GM06990 (cell line): ENCODE measurements at regions not wholly inside any gene's neighbourhood (a gene's known extent, or its start where the extent isn't known, plus 50 kb on each side); places are given as distances from the start of the nearest gene placed in this dataset.

Experiments
- DNase-seq: peaks from one replicate; pipeline ENCODE4 v3.0.0-alpha.2; 2011; ENCODE audit not compliant: insufficient read length; ENCODE audit errors: extremely low read depth
- H3K27me3 ChIP-seq: replicated peaks from 2 replicates; pipeline ENCODE4 v1.6.0; 2011; ENCODE audit warnings: low read length; ENCODE audit not compliant: control insufficient read depth, insufficient read depth
- H3K36me3 ChIP-seq: 2 replicates; pipeline ENCODE4 v1.5.1; 2011; ENCODE audit warnings: low read length; ENCODE audit not compliant: control insufficient read depth, insufficient read depth
- H3K4me3 ChIP-seq: replicated peaks from 2 replicates; pipeline ENCODE4 v1.5.1; 2011; ENCODE audit warnings: low read depth, mild to moderate bottlenecking, control low read depth, low read length
- TF ChIP-seq, protein P1 (sequence below): IDR thresholded peaks from 2 replicates; pipeline ENCODE4 v1.5.1; 2011; ENCODE audit warnings: low read length, control low read depth, mild to moderate bottlenecking, inconsistent platforms; ENCODE audit not compliant: insufficient read depth, poor library complexity, severe bottlenecking

GRCh38 chr12:24173067-24173466, 223.6 kb upstream of the SOX5 start:
- H3K36me3 ChIP-seq = no peaks in the 10 kb centered on the region
- H3K4me3 ChIP-seq = no peak overlapping the region
- DNase-seq = no peak
- TF ChIP-seq, protein P1, sequence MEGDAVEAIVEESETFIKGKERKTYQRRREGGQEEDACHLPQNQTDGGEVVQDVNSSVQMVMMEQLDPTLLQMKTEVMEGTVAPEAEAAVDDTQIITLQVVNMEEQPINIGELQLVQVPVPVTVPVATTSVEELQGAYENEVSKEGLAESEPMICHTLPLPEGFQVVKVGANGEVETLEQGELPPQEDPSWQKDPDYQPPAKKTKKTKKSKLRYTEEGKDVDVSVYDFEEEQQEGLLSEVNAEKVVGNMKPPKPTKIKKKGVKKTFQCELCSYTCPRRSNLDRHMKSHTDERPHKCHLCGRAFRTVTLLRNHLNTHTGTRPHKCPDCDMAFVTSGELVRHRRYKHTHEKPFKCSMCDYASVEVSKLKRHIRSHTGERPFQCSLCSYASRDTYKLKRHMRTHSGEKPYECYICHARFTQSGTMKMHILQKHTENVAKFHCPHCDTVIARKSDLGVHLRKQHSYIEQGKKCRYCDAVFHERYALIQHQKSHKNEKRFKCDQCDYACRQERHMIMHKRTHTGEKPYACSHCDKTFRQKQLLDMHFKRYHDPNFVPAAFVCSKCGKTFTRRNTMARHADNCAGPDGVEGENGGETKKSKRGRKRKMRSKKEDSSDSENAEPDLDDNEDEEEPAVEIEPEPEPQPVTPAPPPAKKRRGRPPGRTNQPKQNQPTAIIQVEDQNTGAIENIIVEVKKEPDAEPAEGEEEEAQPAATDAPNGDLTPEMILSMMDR = no peak
- no peaks in the 10 kb centered on the region for H3K27me3 ChIP-seq

GRCh38 chr12:24172773-24173066, 223.2 kb upstream of the SOX5 start:
- H3K4me3 ChIP-seq = no peak overlapping the region
- TF ChIP-seq, protein P1 = no peak
- no peaks in the 10 kb centered on the region for H3K36me3 ChIP-seq
- H3K27me3 ChIP-seq = no peaks in the 10 kb centered on the region
- DNase-seq = no peak

GRCh38 chr12:24172031-24172772, 222.7 kb upstream of the SOX5 start:
- DNase-seq = peak; percentile 44
- no peak overlapping the region; the same call in 1 of the 2 replicates for H3K4me3 ChIP-seq

DNA sequence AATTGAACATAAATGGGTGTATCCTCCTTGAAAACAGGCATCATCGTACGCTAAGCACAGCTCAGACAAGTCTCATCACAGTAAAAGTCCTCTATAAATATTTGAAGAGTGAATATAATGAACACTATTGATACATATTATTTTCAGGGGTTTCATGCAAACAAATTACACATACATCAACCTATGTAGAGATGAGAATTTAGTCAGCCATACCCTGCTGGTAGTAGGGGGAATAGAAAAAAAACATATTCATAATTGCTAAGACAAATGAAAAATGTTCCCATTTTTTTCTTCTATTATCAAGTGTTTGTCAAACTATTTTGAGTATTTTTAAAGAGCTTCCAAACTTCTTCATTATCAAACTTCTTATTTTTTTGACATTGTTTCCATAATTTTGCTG, 205.6 kb upstream of the SOX5 start:
- H3K36me3 ChIP-seq = no peaks in the 10 kb centered on the region
- no peaks in the 10 kb centered on the region for H3K27me3 ChIP-seq
- TF ChIP-seq, protein P1 = no peak
- DNase-seq = no peak
- no peak overlapping the region for H3K4me3 ChIP-seq

More at GRCh38 chr12:24172031-24172772, 222.7 kb upstream of the SOX5 start:
- Histone ChIP-seq H3K27me3 (no peaks in the 10 kb centered on the region), H3K36me3 (no peaks in the 10 kb centered on the region)
- TF ChIP-seq, protein P1 = no peak

DNA sequence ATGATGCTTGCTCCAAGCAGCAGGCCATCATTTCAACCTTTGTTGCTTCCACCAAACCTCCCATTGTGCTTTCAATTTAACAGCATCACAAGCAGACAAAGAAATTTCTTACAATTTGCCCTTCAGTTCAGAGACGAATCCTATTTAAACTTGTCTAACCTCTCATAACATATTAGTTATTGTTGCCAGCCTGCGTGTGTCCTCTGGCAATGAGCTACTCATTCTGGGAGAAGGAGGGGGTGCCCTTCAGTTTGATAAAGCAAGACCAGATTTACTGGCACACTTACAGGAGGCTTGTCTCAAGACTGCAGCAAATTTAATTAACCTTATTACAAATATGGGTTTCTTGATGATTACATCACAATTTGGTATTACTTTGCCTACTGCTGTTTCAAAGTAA, 203.6 kb upstream of the SOX5 start:
- no peak for DNase-seq
- TF ChIP-seq, protein P1 = no peak
- no peaks in the 10 kb centered on the region for H3K36me3 ChIP-seq
- H3K27me3 ChIP-seq = no peaks in the 10 kb centered on the region
- no peak overlapping the region for H3K4me3 ChIP-seq

DNA sequence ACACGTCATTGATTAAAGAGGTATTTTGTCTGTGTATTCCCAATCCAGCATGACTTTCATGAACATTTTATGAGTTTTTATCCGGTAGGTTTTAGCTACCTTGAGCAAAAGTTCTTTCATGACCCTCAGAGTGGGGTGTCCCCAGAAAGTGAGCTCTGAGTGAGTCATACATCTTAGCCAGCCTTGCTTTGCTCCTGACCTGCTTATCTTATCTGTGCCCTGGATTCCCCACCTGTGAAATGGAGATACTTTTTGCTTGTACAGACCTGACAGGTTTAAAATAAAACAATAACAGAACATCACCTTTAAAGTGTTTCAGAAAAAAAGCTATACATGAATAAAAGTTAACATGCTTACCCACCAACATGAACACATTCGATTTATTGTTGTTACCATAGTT, 202.8 kb upstream of the SOX5 start:
- TF ChIP-seq, protein P1 = no peak
- no peaks in the 10 kb centered on the region for H3K36me3 ChIP-seq

More for the DNA sequence above, 202.8 kb upstream of the SOX5 start:
- Histone ChIP-seq H3K4me3 (no peak overlapping the region), H3K27me3 (no peaks in the 10 kb centered on the region)
- no peak for DNase-seq
